ENCODE measurements at regions not wholly inside any gene's neighbourhood (a gene's known extent, or its start where the extent isn't known, plus 50 kb on each side); places are given as distances from the start of the nearest gene placed in this dataset.

GRCh38 chr7:52911326-52911725, 124.1 kb upstream of the POM121L12 start:
- Histone ChIP-seq H3K27ac (ENCODE audit: low read depth, low read length) (no peak overlapping the region), H3K9ac (ENCODE audit: low read length) (no peak overlapping the region), H3K79me2 (ENCODE audit: insufficient read depth, low read length) (no peaks in the 10 kb centered on the region), H4K20me1 (ENCODE audit: insufficient read depth, low read length) (no peaks in the 10 kb centered on the region), H2AFZ (ENCODE audit: low read depth, low read length) (no peak overlapping the region), H3K9me3 (ENCODE audit: insufficient read depth, low read depth, low read length) (no peaks in the 10 kb centered on the region), H3K27me3 (ENCODE audit: insufficient read depth, low read length) (no peaks in the 10 kb centered on the region), H3K36me3 (ENCODE audit: insufficient read depth, low read length) (no peaks in the 10 kb centered on the region), H3K4me2 (ENCODE audit: low read length) (no peak overlapping the region), H3K4me3 (ENCODE audit: insufficient read depth, low read depth, low read length) (no peak overlapping the region), H3K4me1 (ENCODE audit: insufficient read depth, low read length) (no peaks in the 10 kb centered on the region)
- no peak for FAIRE-seq
- Mint-ChIP-seq H3K36me3 (ENCODE audit: low read depth, unreplicated experiment) (no peaks in the 10 kb centered on the region), H3K9me3 (ENCODE audit: unreplicated experiment) (peaks cover 4% of the 10 kb centered on the region), H3K27me3 (ENCODE audit: low read depth, unreplicated experiment) (no peaks in the 10 kb centered on the region), H3K4me3 (ENCODE audit: unreplicated experiment) (no peak overlapping the region), H3K4me1 (ENCODE audit: low read depth, unreplicated experiment) (no peaks in the 10 kb centered on the region), H3K27ac (ENCODE audit: unreplicated experiment) (no peak overlapping the region)
- TF ChIP-seq CTCF (IDR thresholded peaks at IDR 0.05; ENCODE audit: insufficient read depth, low read depth, low read length), result no peak
- TF ChIP-seq EZH2 (IDR thresholded peaks at IDR 0.05; ENCODE audit: insufficient read depth, low read length), result no peak
- no peak for DNase-seq (ENCODE audit: low read depth)

- Mint-ChIP-seq H3K27ac (ENCODE audit: unreplicated experiment) (no peak overlapping the region), H3K9me3 (ENCODE audit: unreplicated experiment) (peaks cover 4% of the 10 kb centered on the region), H3K4me3 (ENCODE audit: unreplicated experiment) (no peak overlapping the region), H3K4me1 (ENCODE audit: low read depth, unreplicated experiment) (no peaks in the 10 kb centered on the region), H3K27me3 (ENCODE audit: low read depth, unreplicated experiment) (no peaks in the 10 kb centered on the region), H3K36me3 (ENCODE audit: low read depth, unreplicated experiment) (no peaks in the 10 kb centered on the region)
- H3K4me3 ChIP-seq (ENCODE audit: insufficient read depth, low read depth, low read length), result no peak overlapping the region
- DNase-seq (ENCODE audit: low read depth) (no peak), FAIRE-seq (no peak)
- H3K9ac ChIP-seq (ENCODE audit: low read length), result no peak overlapping the region
- no peaks in the 10 kb centered on the region for H3K4me1 ChIP-seq (ENCODE audit: insufficient read depth, low read length)
- no peaks in the 10 kb centered on the region for H3K9me3 ChIP-seq (ENCODE audit: insufficient read depth, low read depth, low read length)
- TF ChIP-seq CTCF (IDR thresholded peaks at IDR 0.05; ENCODE audit: insufficient read depth, low read depth, low read length), result no peak
- no peak for TF ChIP-seq EZH2 (IDR thresholded peaks at IDR 0.05; ENCODE audit: insufficient read depth, low read length)
- no peaks in the 10 kb centered on the region for H4K20me1 ChIP-seq (ENCODE audit: insufficient read depth, low read length)
- no peaks in the 10 kb centered on the region for H3K36me3 ChIP-seq (ENCODE audit: insufficient read depth, low read length)
- H3K27ac ChIP-seq (ENCODE audit: low read depth, low read length), result no peak overlapping the region
- H2AFZ ChIP-seq (ENCODE audit: low read depth, low read length), result no peak overlapping the region
- no peak overlapping the region for H3K4me2 ChIP-seq (ENCODE audit: low read length)
- no peaks in the 10 kb centered on the region for H3K79me2 ChIP-seq (ENCODE audit: insufficient read depth, low read length)
- no peaks in the 10 kb centered on the region for H3K27me3 ChIP-seq (ENCODE audit: insufficient read depth, low read length)
These were observed 125.5 kb upstream of the POM121L12 start for GRCh38 chr7:52909935-52910334.

- Histone ChIP-seq H3K79me2 (ENCODE audit: insufficient read depth, low read length) (no peaks in the 10 kb centered on the region), H3K4me1 (ENCODE audit: insufficient read depth, low read length) (no peaks in the 10 kb centered on the region), H2AFZ (ENCODE audit: low read depth, low read length) (no peak overlapping the region), H3K27ac (ENCODE audit: low read depth, low read length) (no peak overlapping the region), H3K9ac (ENCODE audit: low read length) (no peak overlapping the region), H4K20me1 (ENCODE audit: insufficient read depth, low read length) (no peaks in the 10 kb centered on the region), H3K27me3 (ENCODE audit: insufficient read depth, low read length) (no peaks in the 10 kb centered on the region), H3K9me3 (ENCODE audit: insufficient read depth, low read depth, low read length) (no peaks in the 10 kb centered on the region), H3K36me3 (ENCODE audit: insufficient read depth, low read length) (no peaks in the 10 kb centered on the region), H3K4me2 (ENCODE audit: low read length) (no peak overlapping the region), H3K4me3 (ENCODE audit: insufficient read depth, low read depth, low read length) (no peak overlapping the region)
- no peak for FAIRE-seq
- Mint-ChIP-seq H3K4me3 (ENCODE audit: unreplicated experiment) (no peak overlapping the region), H3K36me3 (ENCODE audit: low read depth, unreplicated experiment) (no peaks in the 10 kb centered on the region), H3K27me3 (ENCODE audit: low read depth, unreplicated experiment) (no peaks in the 10 kb centered on the region), H3K4me1 (ENCODE audit: low read depth, unreplicated experiment) (no peaks in the 10 kb centered on the region), H3K9me3 (ENCODE audit: unreplicated experiment) (peaks cover 4% of the 10 kb centered on the region), H3K27ac (ENCODE audit: unreplicated experiment) (no peak overlapping the region)
- TF ChIP-seq EZH2 (IDR thresholded peaks at IDR 0.05; ENCODE audit: insufficient read depth, low read length), result no peak
- TF ChIP-seq CTCF (IDR thresholded peaks at IDR 0.05; ENCODE audit: insufficient read depth, low read depth, low read length), result no peak
- DNase-seq (ENCODE audit: low read depth), result no peak
These were observed 126.3 kb upstream of the POM121L12 start for GRCh38 chr7:52909131-52909530.

All from astrocyte (in vitro differentiated cells and primary cell).